HCT116 (cell line): ENCODE measurements at regions not wholly inside any gene's neighbourhood (a gene's known extent, or its start where the extent isn't known, plus 50 kb on each side); places are given as distances from the start of the nearest gene placed in this dataset.

Experiments used
- ATAC-seq: fragments of 200-7000 bp; cut with Tn5 transposase; 2 replicates; pipeline ENCODE4 v1.9.1; 2020; ENCODE audit warnings: mild to moderate bottlenecking, moderate library complexity
- BruUV-seq: library from RNA; stranded (reverse); fragments of 400-500 nt; replicated peaks from 2 replicates; lab custom pipeline; 2021; lab: Mats Ljungman, UMichigan
- CTCF ChIA-PET: fragments of 300-600 bp; sonication (Branson Sonifier 250); formaldehyde crosslinking; loops from one replicate; lab custom pipeline; 2021; ENCODE audit warnings: antibody characterized with exemption; lab: Charles Lee
- POLR2A ChIA-PET: fragments of 300-600, 350-600 bp; sonication (Branson Sonifier 250); formaldehyde crosslinking; loops from one replicate; lab custom pipeline; 2021; ENCODE audit warnings: antibody characterized with exemption; lab: Charles Lee
- RAD21 ChIA-PET, 2 experiments: fragments of 300-600 bp; sonication (Branson Sonifier 250); formaldehyde crosslinking; loops; one replicate each; lab custom pipeline; 2023; ENCODE audit warnings: low total read pairs in 2 of 2; ENCODE audit not compliant: uncharacterized antibody in 2 of 2, unreplicated experiment in 2 of 2, low non-redundant PET in 1 of 2; lab: Charles Lee
- DNase-seq: peaks from one replicate; pipeline ENCODE4 v3.0.0-alpha.2; 2010; ENCODE audit warnings: low read depth, low spot score
- H2AFZ ChIP-seq: fragments of 200-600 bp; shearing (Covaris generic), sonication (generic); 2 replicates; pipeline ENCODE4 v1.6.1; 2017; ENCODE audit warnings: low read depth, mixed run types, mixed read lengths, antibody characterized with exemption, low read length; ENCODE audit not compliant: poor library complexity, severe bottlenecking
- H3K27ac ChIP-seq: 2 replicates; pipeline ENCODE4 v1.5.1; 2012; ENCODE audit warnings: low read depth, low read length
- H3K27me3 ChIP-seq: fragments of 200-600 bp; sonication (generic); 2 replicates; pipeline ENCODE4 v1.6.1; 2016; ENCODE audit warnings: mixed run types, low read length, mixed read lengths; ENCODE audit not compliant: insufficient read depth
- H3K36me3 ChIP-seq, 2 experiments: fragments of 200-500 bp in 1 of 2; fragments of 200-600 bp in 1 of 2; sonication (Bioruptor generic) in 1 of 2; sonication (generic) in 1 of 2; 2 replicates each; pipeline versions ENCODE4 v1.5.1 to v1.6.1; 2014 to 2016; ENCODE audit warnings: low read length in 2 of 2, inconsistent platforms in 1 of 2, mixed read lengths in 1 of 2, mixed run types in 1 of 2; ENCODE audit not compliant: insufficient read depth in 2 of 2, control insufficient read depth in 1 of 2
- H3K4me1 ChIP-seq, 2 experiments: fragments of 200-600 bp in 1 of 2; sonication (generic) in 1 of 2; 2 replicates each; pipeline versions ENCODE4 v1.5.1 to v1.6.1; 2012 to 2017; ENCODE audit warnings: low read length in 2 of 2, inconsistent platforms in 1 of 2, mild to moderate bottlenecking in 1 of 2, mixed read lengths in 1 of 2, mixed run types in 1 of 2, moderate library complexity in 1 of 2; ENCODE audit not compliant: insufficient read depth in 2 of 2, control insufficient read depth in 1 of 2
- H3K4me2 ChIP-seq: fragments of 200-600 bp; sonication (generic); 2 replicates; pipeline ENCODE4 v1.6.1; 2017; ENCODE audit warnings: mixed run types, low read length, mixed read lengths
- H3K4me3 ChIP-seq, 2 experiments: fragments of 200-600 bp in 1 of 2; sonication (generic) in 1 of 2; replicated peaks in 1 of 2; 2 replicates each; pipeline ENCODE4 v1.5.1; 2011 to 2016; ENCODE audit warnings: low read length in 2 of 2, control low read depth in 1 of 2, low read depth in 1 of 2, mild to moderate bottlenecking in 1 of 2, mixed read lengths in 1 of 2, mixed run types in 1 of 2
- H3K79me2 ChIP-seq: fragments of 200-600 bp; sonication (generic); 2 replicates; pipeline ENCODE4 v1.6.1; 2017; ENCODE audit warnings: mild to moderate bottlenecking, mixed run types, low read length, moderate library complexity, mixed read lengths; ENCODE audit not compliant: insufficient read depth
- H3K9ac ChIP-seq: fragments of 200-600 bp; sonication (generic); 2 replicates; pipeline ENCODE4 v1.6.1; 2016; ENCODE audit warnings: low read length, mixed read lengths
- H3K9me2 ChIP-seq: fragments of 200-600 bp; sonication (generic), shearing (Covaris generic); 2 replicates; pipeline ENCODE4 v1.6.1; 2017; ENCODE audit warnings: mixed run types, mild to moderate bottlenecking, moderate library complexity; ENCODE audit not compliant: insufficient read depth
- H3K9me3 ChIP-seq, 2 experiments: fragments of 200-500 bp in 1 of 2; fragments of 200-600 bp in 1 of 2; sonication (Bioruptor generic) in 1 of 2; sonication (generic) in 1 of 2; 2 replicates each; pipeline ENCODE4 v1.6.1; 2014 to 2017; ENCODE audit warnings: low read length in 2 of 2, mixed read lengths in 2 of 2, inconsistent platforms in 1 of 2, low read depth in 1 of 2, mild to moderate bottlenecking in 1 of 2, mixed run types in 1 of 2, moderate library complexity in 1 of 2; ENCODE audit not compliant: control insufficient read depth in 1 of 2, insufficient read depth in 1 of 2
- H4K20me1 ChIP-seq: fragments of 200-600 bp; sonication (generic), shearing (Covaris generic); 2 replicates; pipeline ENCODE4 v1.6.1; 2017; ENCODE audit warnings: mixed run types, mild to moderate bottlenecking, moderate library complexity; ENCODE audit not compliant: insufficient read depth
- CBX3 ChIP-seq: IDR thresholded peaks from 2 replicates; pipeline ENCODE4 v1.6.1; 2012; ENCODE audit warnings: low read depth
- CEBPB ChIP-seq: IDR thresholded peaks from 2 replicates; pipeline ENCODE4 v1.6.1; 2012; ENCODE audit warnings: low read depth
- CTCF ChIP-seq, 3 experiments: fragments of 200-600 bp in 1 of 3; sonication (generic) in 1 of 3; IDR thresholded peaks in 2 of 3; conservative IDR thresholded peaks in 1 of 3; 2 replicates each; pipeline ENCODE4 v1.5.1; 2012 to 2017; ENCODE audit warnings: low read depth in 2 of 3, low read length in 2 of 3, antibody characterized with exemption in 1 of 3, borderline replicate concordance in 1 of 3, control low read depth in 1 of 3, mild to moderate bottlenecking in 1 of 3, mixed read lengths in 1 of 3, mixed run types in 1 of 3, moderate library complexity in 1 of 3; ENCODE audit not compliant: insufficient read depth in 1 of 3
- ELF1 ChIP-seq: IDR thresholded peaks from 2 replicates; pipeline ENCODE4 v1.6.1; 2012; ENCODE audit warnings: low read depth, borderline replicate concordance
- RAD21 ChIP-seq: IDR thresholded peaks from 2 replicates; pipeline ENCODE4 v1.6.1; 2012; ENCODE audit warnings: low read depth, mild to moderate bottlenecking
- TCF7L2 ChIP-seq: IDR thresholded peaks from 2 replicates; pipeline ENCODE4 v1.7.0; 2011; ENCODE audit warnings: borderline replicate concordance, inconsistent platforms; ENCODE audit not compliant: insufficient read depth, insufficient read length; ENCODE audit errors: extremely low read depth
- YY1 ChIP-seq: IDR thresholded peaks from 2 replicates; pipeline ENCODE4 v1.6.1; 2011; ENCODE audit warnings: low read length, low read depth, moderate library complexity, mild to moderate bottlenecking; ENCODE audit not compliant: insufficient replicate concordance; ENCODE audit errors: extremely low read depth
- ZFX ChIP-seq: fragments of 450-650 bp; IDR thresholded peaks from 2 replicates; pipeline ENCODE4 v1.6.1; 2017
- ZNF274 ChIP-seq: fragments of 200-500 bp; sonication (Bioruptor generic); IDR thresholded peaks from 2 replicates; pipeline ENCODE4 v1.6.1; 2014; ENCODE audit warnings: mild to moderate bottlenecking, low read depth, low read length, inconsistent platforms
- intact Hi-C: fragments of 100-400 bp; cut with micrococcal nuclease; formaldehyde crosslinking; loops from 2 replicates; pipeline ENCODE4 v1.10.0; 2022
- TF ChIP-seq, protein P1 (sequence below): IDR thresholded peaks from 2 replicates; pipeline ENCODE4 v1.6.1; 2012

DNA sequence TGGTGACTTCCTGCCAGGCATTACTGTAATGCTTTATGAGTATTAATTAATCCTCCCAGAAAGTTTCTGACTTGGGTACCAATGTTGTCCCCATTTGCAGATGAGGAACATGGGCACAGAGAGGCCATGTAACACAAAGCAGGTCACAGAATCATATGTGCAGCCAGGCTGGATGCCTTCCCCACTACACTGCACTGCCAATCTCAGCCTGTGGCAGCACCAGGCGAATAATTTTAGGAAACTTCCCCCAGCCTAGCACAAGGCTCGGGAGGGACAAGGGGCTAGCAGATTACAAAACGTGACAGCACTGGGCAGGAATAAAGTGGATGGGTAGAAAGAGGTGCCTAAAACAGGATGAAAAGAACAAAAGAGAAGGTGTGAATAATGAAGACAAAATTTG lies 331.7 kb upstream of the PROX1 start:
- DNase-seq: no peak
- H3K36me3 ChIP-seq: no peaks in the 10 kb centered on the region
- TF ChIP-seq CEBPB (no peak), ELF1 (no peak), YY1 (no peak)
- TF ChIP-seq, protein P1, sequence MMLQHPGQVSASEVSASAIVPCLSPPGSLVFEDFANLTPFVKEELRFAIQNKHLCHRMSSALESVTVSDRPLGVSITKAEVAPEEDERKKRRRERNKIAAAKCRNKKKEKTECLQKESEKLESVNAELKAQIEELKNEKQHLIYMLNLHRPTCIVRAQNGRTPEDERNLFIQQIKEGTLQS: no peak
- peaks cover 14% of the 10 kb centered on the region for H3K27me3 ChIP-seq
- ChIA-PET POLR2A (no interaction called here), CTCF (no interaction called here), RAD21 (no interaction called here)
- ATAC-seq: no peak
- H3K79me2 ChIP-seq: no peaks in the 10 kb centered on the region
- no peak overlapping the region for H3K4me3 ChIP-seq
- no peak overlapping the region for H2AFZ ChIP-seq
- no peaks in the 10 kb centered on the region for H3K9me2 ChIP-seq
- intact Hi-C loops: no loop called here
- H3K27ac ChIP-seq: no peak overlapping the region
- no peak overlapping the region for H3K4me2 ChIP-seq
- H3K9ac ChIP-seq: no peak overlapping the region
- no peaks in the 10 kb centered on the region for H3K4me1 ChIP-seq
- no peaks in the 10 kb centered on the region; the same call in 1 of the 2 replicates for H4K20me1 ChIP-seq
- H3K9me3 ChIP-seq: no peaks in the 10 kb centered on the region
- BruUV-seq: no TSS peak

DNA sequence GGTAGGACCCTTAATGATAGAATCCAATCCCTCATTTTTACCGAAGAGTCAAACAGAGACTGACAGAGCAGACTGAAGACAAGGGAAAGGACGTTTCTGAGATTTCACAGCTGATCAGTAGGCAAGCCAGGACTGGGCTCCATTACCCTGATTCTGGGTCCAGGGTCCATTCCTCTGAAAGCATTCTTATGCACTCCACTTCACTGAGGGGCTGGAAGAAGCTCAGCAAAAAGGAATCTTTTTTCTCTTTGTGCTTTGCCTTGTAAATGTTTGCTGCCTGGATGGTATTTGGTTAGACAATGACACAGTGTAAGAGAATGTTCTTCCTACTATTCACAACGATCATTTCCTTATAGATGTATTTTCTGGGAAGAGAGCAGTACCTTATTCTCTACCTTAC lies 331.3 kb upstream of the PROX1 start:
- Histone ChIP-seq H2AFZ (no peak overlapping the region), H3K79me2 (no peaks in the 10 kb centered on the region), H3K4me3 (no peak overlapping the region), H3K9me2 (no peaks in the 10 kb centered on the region), H3K4me1 (no peaks in the 10 kb centered on the region), H3K4me2 (no peak overlapping the region), H4K20me1 (no peaks in the 10 kb centered on the region; the same call in 1 of the 2 replicates), H3K27ac (no peak overlapping the region), H3K27me3 (peaks cover 14% of the 10 kb centered on the region), H3K9me3 (no peaks in the 10 kb centered on the region), H3K9ac (no peak overlapping the region), H3K36me3 (no peaks in the 10 kb centered on the region)
- TF ChIP-seq CBX3 (no peak), ZNF274 (no peak), ZFX (no peak), YY1 (no peak), RAD21 (no peak), TCF7L2 (no peak), CTCF (IDR thresholded peaks at IDR 0.05 in 2 of 3, conservative IDR thresholded peaks at IDR 0.05 in 1 of 3; ENCODE audit: borderline replicate concordance in 1 of 3, insufficient read depth in 1 of 3, low read depth in 2 of 3, low read length in 2 of 3) (no peak)
- TF ChIP-seq, protein P1: no peak
- CTCF ChIA-PET: no interaction called here
- DNase-seq: no peak
- intact Hi-C loops: no loop called here
- POLR2A ChIA-PET: no interaction called here
- RAD21 ChIA-PET: no interaction called here
- no peak for ATAC-seq
- BruUV-seq: no TSS peak
